ENCODE measurements at regions not wholly inside any gene's neighbourhood (a gene's known extent, or its start where the extent isn't known, plus 50 kb on each side); places are given as distances from the start of the nearest gene placed in this dataset.

DNA sequence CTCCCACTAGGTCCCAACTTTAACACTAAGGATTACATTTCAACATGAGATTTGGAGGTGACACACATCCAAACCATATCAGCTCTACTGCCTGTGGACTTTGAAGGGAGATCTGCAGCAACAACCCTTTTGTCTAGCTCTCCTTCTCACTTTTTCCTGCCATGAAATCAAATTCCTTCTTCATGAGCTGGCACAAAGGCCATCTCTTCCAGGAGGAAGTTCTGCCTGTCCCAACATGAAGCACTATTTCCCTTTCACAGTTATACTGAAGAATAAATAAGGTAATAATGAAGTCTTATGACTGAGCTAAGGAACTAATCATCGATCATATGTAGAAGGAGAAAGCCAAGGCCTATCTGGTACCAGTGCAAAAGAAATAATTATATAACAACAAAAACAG is 253.5 kb upstream of the TENM4 start:
- no peak for DNase-seq (ENCODE audit: low read depth, low spot score)

DNA sequence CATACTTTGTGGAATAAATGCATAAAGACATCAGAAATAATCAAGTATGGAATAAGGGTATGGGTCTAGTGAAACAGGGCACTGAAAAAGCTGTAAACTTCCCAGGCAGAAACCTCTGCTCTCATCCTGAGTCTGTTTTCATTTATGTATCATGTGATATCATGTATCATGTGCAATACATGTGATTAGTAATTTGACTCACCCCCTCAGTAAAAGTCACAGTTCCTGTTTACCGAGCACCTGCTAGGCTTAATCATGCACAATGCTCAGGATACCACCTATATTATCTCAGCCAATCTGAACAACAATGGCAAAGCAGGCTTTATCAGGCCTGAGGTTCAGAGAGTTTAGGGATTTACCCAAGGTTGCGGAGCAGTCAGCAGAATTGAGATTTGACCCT is 250.6 kb upstream of the TENM4 start:
- DNase-seq (ENCODE audit: low read depth, low spot score): no peak

DNA sequence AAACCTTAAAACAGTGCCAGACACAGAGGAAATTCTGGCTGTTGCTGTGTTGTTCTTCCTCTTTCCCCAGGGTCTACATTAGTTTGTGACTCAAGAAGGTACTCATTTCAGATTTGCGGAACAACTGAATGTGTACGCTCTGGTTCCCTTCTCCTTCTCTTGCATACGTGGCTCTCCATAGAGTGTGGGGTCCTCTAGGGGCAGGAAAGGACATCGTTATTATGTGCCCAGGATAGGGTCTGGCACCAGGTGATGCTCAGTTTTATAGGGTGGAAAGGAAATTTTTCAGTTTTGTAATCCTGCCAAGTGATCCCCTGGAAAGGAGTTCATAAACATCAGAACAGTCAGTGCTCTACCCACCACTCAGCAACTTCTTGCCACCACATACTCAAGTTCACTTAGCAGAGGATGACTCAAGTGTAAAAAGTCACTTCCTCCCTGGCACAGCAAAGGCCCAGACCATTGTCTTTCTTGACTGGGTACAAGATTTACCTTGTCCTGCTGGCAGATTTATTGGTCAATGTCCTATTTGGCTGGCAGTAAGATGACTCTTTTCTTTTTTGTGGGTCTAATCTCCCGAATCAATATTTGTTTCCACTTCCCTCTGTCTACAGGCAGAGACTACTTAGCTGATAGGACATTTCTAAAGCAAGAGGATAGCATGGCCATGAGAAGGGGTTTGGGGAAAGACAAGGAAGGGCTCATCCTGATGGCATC is 246.0 kb upstream of the TENM4 start:
- DNase-seq (ENCODE audit: low read depth, low spot score): no peak

DNA sequence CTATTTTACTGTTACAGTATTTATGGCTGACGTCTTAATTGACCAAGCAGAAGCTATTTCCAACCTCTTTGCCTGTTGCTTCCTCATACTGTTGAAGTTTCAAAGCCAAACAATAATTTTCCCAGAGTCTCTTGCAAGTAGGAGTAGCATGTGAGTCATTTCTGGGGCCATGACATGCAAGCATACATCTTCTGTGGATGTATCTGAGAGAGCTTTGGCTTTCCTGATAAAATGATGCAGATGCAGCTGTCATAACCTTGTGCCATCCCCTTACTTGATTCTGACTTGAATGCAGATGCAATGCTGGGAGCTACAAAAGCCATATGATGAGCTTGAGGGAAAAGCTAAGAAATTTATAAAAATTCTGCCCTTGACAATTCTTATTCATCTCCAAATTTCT is 243.1 kb upstream of the TENM4 start:
- no peak for DNase-seq (ENCODE audit: low read depth, low spot score)

DNA sequence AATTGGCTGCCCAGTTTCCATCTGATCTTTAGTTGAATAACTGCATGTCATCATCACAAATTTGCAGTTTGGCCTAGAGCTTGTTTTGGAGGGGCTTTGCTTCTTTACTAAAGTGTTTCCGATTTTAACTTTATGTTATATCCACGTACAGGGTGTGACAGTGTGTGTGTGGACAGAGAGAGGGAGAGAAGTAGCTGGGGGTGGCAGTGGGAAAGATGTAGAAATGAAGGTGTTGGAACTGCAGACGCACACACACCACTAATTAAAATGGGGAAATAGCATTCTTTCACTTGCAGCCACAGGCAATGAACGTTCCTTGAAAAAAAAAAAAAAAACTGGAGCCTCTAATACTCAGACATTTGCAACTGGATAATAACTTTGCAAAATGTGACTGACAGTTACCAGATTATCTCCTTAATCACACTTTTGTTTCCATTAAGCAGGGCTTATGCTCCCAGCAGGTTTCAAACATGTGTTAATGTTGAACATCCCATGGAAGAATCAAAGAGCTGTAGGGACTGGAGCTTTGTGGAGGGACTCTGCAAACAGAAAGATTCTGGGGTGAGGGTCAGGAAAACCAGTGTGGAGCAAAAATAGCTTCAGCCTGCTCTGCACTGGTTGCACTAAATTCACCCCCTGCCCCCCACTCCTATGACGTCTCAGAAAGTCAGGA is 238.1 kb upstream of the TENM4 start:
- DNase-seq (ENCODE audit: low read depth, low spot score): no peak

DNA sequence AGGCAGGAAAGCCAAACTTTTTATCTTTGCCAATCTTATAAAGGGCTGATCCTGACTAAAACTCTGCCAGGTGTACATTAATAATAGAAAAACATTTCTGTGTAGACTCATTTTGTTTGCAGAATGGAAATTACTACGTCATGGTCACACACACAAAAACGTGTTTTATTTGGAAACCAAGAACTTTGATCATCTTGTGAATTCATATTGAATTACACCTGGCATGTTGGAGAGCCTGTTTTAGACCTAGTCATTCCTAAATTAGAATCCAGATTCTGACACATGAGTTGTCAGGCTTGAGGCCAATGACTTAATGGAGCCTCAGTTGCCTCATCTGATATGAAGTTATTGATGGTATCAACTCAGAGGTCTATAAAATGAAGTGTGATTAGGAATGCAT is 235.6 kb upstream of the TENM4 start:
- no peak for DNase-seq (ENCODE audit: low read depth, low spot score)

DNA sequence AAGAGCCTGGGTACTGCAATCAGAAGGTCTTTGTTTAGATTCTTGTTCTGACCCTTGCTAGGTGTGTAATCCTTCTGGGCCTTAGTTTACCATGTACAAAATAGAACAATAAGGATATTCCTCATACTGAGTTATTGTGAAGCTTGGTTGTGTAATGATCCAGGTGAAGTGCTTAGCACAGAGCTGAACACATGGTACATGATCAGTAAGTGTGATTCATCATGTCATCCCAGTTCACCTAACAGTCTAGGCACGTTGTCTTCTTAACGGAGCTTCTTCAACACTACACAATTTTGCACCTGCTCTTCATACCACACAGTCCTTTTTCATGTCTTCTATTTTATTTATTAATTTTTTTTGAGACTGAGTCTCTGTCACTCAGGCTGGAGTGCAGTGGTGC is 234.3 kb upstream of the TENM4 start:
- no peak for DNase-seq (ENCODE audit: low read depth, low spot score)

DNA sequence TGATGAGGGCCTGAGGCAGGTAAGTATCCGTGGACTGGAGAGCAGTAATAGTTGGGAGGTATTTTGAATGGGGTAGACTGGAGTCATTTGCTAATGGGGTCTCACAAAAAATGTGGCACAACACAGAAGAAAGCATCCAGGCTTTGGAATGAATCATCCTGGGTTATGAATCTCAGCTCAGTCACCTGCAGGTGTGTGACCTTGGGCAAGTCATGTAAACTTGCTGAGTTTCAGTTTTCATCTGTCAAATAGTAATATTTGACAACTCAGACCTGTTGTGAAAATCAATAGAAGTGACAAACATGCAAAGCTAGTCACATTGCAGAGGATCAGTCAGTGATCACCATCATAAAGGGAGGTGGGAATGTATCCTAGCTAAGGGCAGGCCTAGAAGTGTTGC is 232.0 kb upstream of the TENM4 start:
- DNase-seq (ENCODE audit: low read depth, low spot score): no peak

DNA sequence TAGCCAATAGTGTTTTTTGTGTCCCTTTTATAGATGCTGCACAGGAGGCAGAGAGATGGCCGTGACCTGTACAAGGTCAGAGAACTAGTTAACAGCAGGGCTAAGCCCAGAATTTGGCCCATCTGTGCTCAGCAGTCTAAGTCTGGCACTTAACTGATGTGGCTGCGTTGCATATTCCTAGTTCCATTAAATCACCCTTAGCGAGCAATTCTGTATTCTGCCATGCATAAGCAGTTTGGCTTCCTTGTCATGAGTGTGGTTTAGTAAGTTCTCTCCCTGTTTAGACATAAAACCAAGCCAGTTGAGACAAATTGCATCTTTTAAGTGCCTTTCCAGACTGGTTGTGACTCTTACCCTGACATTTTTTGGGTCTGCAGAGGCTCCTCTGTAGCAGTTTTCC is 230.6 kb upstream of the TENM4 start:
- DNase-seq (ENCODE audit: low read depth, low spot score): peak; percentile 20

DNA sequence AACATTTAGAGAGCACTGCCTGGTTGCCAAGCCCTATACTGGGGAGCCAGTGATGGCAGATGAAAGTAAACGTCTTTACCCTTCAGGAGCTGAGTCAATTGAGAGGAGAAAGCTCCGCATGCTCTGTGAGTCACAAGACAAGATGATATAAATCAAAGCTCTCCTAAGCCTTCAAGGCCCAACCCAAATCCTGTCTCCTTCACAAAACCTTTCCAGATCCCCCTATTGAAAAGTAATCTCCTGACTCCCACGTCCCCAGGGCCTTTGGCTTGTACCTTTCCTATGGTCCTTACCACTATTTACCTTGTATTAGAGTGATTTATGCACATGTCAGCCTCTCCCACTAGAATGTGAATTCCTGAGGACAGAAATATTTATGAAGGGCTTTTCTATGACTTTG is 230.1 kb upstream of the TENM4 start:
- DNase-seq (ENCODE audit: low read depth, low spot score): no peak

DNA sequence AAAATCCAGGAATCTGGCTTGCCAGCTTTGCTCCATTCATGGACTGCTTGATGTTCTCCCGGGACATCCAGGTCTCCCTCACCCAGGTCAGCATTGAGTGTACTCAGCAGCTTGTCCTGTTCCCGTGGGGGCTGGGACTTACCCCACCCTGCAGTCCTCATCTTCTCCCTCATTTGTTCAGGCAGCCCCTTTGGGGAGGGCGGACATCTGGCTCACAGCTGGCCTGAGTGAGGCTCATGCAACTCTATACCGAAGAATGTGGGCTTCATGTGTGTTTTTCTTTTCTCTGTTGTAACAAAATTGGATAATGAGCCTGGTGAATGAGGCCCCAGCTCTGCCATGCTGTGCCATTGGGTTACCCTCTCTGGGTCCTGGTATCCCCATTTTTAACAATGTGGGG is 227.7 kb upstream of the TENM4 start:
- no peak for DNase-seq (ENCODE audit: low read depth, low spot score)

DNA sequence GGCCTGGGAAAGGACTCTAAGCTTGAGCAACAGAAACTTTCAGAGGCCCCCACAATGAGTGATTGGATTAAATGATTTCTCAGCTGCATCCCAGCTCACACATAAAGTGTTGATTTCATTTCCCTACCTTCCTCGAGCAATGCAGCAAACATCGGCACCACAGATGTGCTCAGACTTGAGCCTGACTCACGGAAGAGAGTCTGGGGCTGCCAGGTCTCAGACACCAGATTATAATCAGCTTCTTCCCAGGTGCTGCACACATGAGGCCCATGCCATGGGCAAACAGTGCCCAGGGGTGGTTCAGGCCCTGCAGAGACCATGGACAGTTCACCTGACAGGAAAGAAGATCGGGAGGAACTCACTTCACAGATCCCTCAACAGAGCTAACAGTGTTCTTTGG is 226.6 kb upstream of the TENM4 start:
- DNase-seq (ENCODE audit: low read depth, low spot score): no peak

DNA sequence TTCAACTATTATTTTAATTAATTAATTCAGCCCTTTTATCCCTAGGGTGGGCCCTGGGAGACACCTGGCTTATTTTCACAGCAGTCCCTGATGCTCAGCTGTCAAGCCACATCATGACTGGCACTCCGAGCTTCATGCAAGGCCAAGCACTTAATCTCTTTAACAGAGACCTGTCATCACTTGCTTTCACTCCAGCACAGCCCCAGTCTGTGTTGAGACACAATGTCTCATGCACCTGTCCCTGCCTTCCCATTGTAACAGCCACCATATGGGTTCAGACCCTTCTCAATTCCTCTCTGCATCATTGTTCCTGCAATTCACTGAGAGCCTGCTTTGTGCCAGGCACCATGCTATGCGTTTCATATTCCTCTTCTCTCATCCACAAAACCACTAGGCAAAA is 222.2 kb upstream of the TENM4 start:
- DNase-seq (ENCODE audit: low read depth, low spot score): no peak

DNA sequence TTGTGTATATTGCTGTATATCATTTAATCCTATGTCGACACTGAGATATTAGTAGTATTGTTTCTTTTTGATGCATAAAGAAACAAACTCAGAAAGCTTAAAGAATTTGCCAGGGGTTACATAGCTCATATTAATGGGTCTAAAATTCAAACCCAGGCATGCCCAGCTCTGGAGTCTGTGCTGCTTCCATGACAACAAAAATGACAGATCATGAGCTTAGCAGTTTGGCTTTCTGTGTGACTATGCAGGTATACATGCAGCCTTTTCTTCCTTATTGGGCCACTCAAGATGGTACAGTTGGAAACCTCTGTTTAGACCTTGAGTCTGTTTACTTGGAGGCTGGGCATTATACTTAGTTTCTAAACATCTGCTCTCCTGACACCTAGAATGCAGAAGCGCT is 220.5 kb upstream of the TENM4 start:
- DNase-seq (ENCODE audit: low read depth, low spot score): no peak

DNA sequence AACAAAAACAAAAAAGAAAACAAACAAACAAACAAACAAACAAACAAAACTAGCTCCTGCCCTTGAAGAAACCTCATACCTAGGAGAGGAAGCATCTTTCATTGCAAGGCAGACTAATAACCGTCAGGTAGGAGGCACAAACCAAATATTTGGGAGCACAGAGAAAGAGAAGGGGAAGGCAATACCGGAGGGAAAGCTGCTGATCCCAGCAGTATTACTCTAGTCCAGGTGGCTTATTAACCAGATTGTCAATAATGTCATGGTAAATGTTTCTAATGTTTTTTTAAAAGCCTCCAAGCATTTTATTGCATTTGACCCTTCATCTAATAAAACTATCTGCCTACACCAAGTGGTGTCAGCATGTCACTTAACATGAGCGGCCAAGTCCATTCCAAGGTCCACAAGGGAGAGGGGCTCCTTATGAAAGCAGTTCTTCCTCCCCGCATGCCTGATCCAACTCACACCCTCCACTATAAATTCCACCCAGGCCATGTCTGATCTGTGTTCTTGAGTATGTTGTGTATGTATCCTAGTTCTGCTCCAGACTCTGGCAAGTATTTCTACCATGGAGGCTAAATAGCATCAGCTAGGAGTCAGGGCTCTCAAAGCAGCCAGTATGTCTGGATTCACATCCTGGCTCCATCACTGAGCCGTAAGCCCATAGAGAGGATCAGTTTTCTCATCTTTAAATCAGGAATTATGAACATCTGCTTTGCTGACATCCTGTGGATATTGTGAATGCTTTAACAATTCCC is 208.1 kb upstream of the TENM4 start:
- DNase-seq (ENCODE audit: low read depth, low spot score): no peak

DNA sequence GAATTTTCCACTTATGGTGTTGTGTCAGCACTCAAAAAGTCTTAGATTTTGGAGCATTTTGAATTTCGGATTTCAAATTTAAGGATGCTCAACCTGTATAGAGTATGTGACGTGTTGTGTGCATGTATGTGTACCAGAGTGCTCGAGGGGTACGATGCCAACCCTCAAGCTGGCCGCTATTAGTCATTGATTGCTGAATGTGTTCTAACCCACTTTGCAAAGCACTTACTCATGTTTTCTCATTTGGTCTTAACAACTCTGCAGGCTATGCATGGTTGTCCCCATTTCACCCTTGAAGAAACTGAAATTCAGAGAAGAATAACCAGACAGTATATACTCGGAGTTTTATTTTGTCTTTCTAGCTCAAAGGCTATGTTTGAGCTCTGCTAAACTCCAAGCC is 196.4 kb upstream of the TENM4 start:
- no peak for DNase-seq (ENCODE audit: low read depth, low spot score)

DNA sequence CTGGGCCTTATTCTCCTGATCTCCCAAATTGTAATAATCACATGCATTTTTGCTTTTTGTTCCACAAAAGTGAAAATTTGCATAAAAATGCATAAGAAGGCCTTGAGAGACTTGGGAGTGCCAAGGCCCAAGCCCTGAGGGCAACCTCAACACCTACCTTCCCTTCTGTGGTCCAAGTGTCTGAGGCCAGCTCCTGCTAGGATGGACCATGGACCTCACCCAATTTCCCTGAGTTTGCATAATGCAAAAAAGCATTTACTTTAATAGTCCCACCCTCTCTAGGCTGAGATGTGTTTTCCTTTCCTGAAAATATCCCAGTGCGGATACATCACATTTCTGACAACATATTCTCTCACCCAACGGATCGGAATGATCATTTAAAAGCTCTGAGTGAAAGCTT is 194.1 kb upstream of the TENM4 start:
- no peak for DNase-seq (ENCODE audit: low read depth, low spot score)

DNA sequence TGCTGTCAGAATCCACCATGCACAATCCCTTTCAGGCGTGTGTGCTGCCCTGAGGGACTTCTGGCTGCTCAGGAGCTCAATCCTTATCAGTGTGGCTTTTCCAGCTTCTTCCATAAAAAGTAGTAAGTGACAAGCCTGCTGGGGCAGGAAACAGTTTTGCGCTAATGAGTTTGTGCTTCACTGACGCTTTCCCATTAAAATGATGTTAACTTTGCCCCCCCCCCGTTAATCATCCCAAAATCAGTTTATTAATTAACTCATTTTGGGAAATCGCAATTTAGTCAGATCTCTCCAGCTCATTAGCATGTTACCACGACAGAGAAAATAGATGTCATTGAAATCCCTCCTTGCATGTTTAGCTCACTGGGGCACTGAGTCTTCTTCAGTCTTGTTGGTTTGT is 186.5 kb upstream of the TENM4 start:
- no peak for DNase-seq (ENCODE audit: low read depth, low spot score)

DNA sequence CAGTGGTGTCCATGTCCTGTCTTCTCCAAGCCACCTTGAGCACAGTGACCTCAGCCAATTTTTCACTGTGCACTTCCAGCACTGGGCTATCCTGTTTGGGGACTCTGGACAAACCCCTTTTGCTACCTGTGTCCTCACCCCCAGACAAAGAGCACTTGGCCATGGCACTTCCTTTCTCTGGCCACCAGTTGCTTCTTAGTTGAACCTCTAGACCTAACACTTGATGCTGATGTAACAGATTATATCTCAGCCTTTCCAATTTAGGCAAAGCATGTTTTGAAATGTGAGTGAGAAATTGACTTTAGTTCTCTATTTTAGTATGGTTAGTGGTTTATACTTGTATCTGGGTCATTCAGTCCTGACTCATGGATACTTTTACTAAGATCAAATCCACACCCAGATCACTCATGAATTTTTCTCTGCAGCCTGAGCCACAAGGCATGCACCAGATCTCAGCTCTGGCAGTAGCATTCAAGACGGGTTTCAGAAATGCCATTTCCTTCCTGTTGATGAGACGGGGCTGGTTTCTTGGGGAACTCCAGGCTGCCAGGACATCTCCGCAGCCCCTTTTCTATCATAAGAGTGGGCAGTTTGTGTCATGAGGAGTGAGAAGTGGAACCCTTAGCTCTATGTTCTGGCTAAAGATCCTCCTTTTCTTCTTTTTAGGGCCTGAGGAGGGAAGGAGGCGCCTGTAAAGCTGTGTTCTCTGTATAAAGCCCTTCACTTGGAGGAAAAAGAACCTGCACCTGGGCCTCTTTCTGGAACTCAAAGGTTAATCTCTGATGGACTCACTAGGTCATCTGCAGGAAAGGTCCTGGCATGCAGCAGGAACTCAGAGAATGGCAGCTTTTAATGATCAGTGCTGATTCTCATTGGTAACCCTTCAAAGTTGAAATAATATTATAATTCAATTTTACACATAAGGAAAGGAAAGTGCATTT is 185.6 kb upstream of the TENM4 start:
- peak; percentile 61 for DNase-seq (ENCODE audit: low read depth, low spot score)

DNA sequence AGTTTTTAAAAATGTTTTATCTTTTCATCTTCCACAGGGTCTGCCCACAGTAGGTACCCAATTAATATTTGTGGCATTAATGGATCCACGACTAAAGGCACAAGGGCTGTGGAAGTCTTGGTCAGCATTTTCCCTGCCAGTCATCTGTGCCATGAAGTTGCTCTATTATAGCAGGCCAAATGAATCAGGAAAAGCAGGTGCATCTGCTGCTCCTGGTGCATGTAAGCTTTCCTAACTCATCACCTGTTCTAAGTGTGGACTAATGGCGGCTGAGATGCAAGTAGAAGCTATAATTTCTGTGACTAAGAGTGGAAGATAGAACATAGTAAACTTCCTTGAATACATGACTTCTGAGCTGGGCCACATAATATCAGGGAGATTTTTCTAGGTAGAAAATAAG is 182.5 kb upstream of the TENM4 start:
- DNase-seq (ENCODE audit: low read depth, low spot score): no peak

DNA sequence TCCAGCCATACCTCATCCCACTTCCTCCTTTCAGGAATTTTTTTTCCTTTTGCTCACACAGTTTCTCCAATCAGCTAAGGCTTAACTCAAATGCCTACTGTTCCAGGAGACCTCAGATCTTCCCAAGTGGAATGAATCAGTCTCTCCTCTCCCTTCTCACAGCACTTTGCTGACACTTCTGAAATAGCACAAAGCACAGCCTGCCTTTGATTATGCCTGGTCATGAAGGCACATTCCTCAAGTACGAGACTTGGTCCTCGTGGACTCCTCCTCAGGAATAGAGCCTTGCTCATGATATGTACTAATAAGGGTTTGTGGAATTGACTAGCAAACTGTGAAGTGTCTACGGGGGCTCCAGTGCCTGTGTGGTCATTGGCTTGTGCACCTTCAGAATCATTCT is 176.7 kb upstream of the TENM4 start:
- DNase-seq (ENCODE audit: low read depth, low spot score): peak; percentile 32

DNA sequence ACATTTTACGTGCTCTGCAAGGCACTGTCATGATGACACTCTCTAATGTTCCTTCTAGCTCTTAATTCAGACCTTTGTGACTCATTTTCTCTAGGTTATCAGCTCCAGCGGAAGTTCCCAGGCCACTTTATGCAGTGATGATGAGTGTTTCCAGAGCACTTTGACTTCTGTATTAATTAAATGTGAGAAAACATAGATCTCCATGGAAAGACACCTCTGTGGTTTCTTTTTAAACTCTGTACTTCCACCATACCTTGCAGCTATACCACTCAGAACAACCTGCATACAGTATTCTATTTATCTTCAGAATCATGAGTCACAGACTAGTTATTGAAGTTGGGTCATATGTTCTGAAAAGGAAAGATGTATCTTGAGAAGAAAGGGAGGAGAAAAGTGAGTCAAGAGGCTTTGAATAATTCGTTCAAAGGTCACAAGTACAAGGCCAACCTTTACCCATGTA is 175.6 kb upstream of the TENM4 start:
- DNase-seq (ENCODE audit: low read depth, low spot score): no peak
